ENCODE measurements at regions not wholly inside any gene's neighbourhood (a gene's known extent, or its start where the extent isn't known, plus 50 kb on each side); places are given as distances from the start of the nearest gene placed in this dataset.

DNA sequence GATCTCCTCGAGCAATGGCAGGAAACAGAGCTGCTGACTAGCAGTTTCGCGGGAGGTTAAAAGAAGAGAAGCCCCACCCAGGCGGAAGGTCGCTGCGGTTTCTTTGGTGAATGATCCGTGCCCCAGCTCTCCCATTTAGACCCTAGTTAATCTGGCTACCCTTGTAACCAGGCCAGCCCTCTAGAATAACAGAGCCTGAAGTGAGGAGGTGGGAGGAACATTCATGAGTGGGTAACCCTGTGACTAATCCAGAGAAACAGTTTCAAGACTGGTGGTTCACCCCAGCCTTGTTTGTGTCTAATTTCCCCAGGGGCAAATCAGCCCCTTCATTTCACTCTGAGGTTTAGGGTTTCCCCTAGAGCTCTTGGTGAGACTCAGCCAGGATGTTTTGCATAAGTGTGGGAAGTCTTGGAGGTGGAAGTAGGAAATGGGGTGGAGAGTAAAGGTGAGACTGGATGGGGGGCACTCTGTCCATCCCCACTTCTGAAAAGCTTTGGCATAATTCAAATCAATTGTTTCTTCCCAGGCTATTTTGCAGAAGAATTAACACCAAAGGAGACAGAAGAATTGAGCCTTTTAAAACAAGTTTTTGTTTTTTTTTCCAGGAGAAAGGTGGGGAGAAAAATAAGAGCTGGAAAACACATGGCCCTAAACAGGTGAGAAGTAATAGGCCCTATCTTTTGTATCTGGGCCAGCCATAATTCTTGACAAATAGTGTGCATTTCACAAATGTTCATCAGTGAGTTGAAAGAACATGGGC, 303.1 kb downstream of the RPLP1 start:
- DNase-seq (ENCODE audit: extremely low spot score in 2 of 2) = peak in 1 of 2 donors; percentile 67
- H3K27ac ChIP-seq = no peak overlapping the region
- H3K36me3 ChIP-seq = no peaks in the 10 kb centered on the region
- H3K9me3 ChIP-seq = no peaks in the 10 kb centered on the region
- peaks cover 17% of the 10 kb centered on the region for H3K4me1 ChIP-seq
- no peaks in the 10 kb centered on the region for H3K27me3 ChIP-seq
- intact Hi-C loops (cut with DNase I) = no loop called here
- no peak for TF ChIP-seq POLR2A (IDR thresholded peaks at IDR 0.05)
- TF ChIP-seq, protein P1, sequence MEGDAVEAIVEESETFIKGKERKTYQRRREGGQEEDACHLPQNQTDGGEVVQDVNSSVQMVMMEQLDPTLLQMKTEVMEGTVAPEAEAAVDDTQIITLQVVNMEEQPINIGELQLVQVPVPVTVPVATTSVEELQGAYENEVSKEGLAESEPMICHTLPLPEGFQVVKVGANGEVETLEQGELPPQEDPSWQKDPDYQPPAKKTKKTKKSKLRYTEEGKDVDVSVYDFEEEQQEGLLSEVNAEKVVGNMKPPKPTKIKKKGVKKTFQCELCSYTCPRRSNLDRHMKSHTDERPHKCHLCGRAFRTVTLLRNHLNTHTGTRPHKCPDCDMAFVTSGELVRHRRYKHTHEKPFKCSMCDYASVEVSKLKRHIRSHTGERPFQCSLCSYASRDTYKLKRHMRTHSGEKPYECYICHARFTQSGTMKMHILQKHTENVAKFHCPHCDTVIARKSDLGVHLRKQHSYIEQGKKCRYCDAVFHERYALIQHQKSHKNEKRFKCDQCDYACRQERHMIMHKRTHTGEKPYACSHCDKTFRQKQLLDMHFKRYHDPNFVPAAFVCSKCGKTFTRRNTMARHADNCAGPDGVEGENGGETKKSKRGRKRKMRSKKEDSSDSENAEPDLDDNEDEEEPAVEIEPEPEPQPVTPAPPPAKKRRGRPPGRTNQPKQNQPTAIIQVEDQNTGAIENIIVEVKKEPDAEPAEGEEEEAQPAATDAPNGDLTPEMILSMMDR (IDR thresholded peaks at IDR 0.05) = no peak
- no peak for TF ChIP-seq POLR2AphosphoS5 (IDR thresholded peaks at IDR 0.05; ENCODE audit: insufficient read depth in 1 of 2, low read depth in 1 of 2)
- H3K4me3 ChIP-seq = no peak overlapping the region

DNA sequence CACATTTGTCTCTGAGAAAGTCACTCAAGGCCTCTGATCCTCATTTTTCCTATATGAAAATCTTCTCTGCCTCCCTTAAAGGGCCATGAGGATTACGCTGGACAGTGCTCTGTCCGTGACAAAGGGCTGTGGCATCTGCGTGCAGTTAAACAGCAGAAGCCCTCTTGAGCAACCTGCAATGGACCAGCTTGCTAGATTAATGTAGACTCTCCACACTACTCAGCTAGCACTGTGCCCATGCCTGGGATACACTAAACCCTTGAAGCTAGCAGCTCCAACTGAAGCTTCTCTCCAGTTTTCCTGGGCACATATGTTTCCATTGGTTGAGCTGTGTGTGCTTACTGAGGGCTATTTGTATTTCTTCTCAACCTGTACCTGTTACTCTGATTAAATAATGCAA, 303.8 kb downstream of the RPLP1 start:
- Histone ChIP-seq H3K9me3 (no peaks in the 10 kb centered on the region), H3K4me1 (peaks cover 17% of the 10 kb centered on the region)
- TF ChIP-seq POLR2A (IDR thresholded peaks at IDR 0.05) = no peak
- TF ChIP-seq, protein P1 (IDR thresholded peaks at IDR 0.05) = no peak
- TF ChIP-seq POLR2AphosphoS5 (IDR thresholded peaks at IDR 0.05; ENCODE audit: insufficient read depth in 1 of 2, low read depth in 1 of 2) = no peak

DNA sequence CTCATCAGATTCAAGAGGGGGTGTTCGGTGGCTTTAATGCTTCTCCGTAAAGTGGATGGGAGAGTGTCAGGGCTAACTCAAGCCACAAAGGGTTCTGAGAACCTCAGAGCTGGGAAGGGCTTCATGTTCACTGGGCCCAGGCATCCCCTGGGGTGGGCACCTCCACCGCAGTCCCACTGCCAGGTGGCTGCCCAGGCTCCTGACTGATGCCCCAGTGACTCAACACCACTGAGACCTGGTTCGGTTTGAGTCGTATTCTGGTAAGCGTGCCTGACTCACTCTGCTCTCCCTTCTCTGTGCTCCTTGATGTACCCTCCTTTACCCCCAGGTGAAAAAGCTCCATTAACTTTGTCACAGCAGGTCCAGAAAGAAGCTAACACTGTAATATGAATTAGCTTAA, 304.6 kb downstream of the RPLP1 start:
- Histone ChIP-seq H3K4me3 (no peak overlapping the region), H3K9me3 (no peaks in the 10 kb centered on the region), H3K27me3 (no peaks in the 10 kb centered on the region), H3K36me3 (no peaks in the 10 kb centered on the region), H3K4me1 (peaks cover 17% of the 10 kb centered on the region), H3K27ac (no peak overlapping the region)
- DNase-seq (ENCODE audit: extremely low spot score in 2 of 2) = no peak
- no peak for TF ChIP-seq POLR2AphosphoS5 (IDR thresholded peaks at IDR 0.05; ENCODE audit: insufficient read depth in 1 of 2, low read depth in 1 of 2)
- intact Hi-C loops (cut with DNase I) = no loop called here

More for the DNA sequence above, 303.8 kb downstream of the RPLP1 start:
- no peak overlapping the region for H3K27ac ChIP-seq
- peak in 1 of 2 donors; percentile 70 for DNase-seq (ENCODE audit: extremely low spot score in 2 of 2)
- H3K27me3 ChIP-seq = no peaks in the 10 kb centered on the region
- H3K36me3 ChIP-seq = no peaks in the 10 kb centered on the region
- intact Hi-C loops (cut with DNase I) = no loop called here
- H3K4me3 ChIP-seq = no peak overlapping the region

DNA sequence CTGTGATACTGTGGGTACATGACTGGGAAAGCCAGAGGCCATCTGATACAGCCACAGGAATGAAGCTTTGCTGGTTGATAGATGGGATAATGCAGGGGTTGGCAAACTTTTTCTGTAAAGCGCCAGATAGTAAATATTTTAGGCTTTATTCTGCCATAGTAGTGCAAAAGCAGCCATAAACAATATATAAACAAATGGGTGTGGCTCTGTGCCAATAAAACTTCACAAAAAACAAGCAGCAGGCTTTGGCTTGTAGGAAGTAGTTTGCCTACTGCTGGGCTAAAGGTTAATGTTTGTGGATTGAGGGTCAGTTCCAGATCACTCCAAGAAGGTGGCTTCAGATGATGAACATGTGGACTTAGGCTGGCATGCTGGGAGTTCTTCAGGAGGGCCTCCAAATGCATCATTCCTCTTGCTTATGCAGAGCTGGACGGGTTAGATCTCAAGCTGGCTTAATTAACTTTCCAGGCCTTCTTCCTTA, 305.7 kb downstream of the RPLP1 start:
- no peaks in the 10 kb centered on the region for H3K36me3 ChIP-seq
- H3K27ac ChIP-seq = no peak overlapping the region
- no peaks in the 10 kb centered on the region for H3K9me3 ChIP-seq
- no peaks in the 10 kb centered on the region for H3K27me3 ChIP-seq
- intact Hi-C loops (cut with DNase I) = no loop called here
- H3K4me3 ChIP-seq = no peak overlapping the region
- TF ChIP-seq POLR2A (IDR thresholded peaks at IDR 0.05) = no peak
- TF ChIP-seq, protein P1 (IDR thresholded peaks at IDR 0.05) = no peak
- no peak for TF ChIP-seq POLR2AphosphoS5 (IDR thresholded peaks at IDR 0.05; ENCODE audit: insufficient read depth in 1 of 2, low read depth in 1 of 2)
- peak in 1 of 2 donors; percentile 81 for DNase-seq (ENCODE audit: extremely low spot score in 2 of 2)
- H3K4me1 ChIP-seq = peaks cover 17% of the 10 kb centered on the region

DNA sequence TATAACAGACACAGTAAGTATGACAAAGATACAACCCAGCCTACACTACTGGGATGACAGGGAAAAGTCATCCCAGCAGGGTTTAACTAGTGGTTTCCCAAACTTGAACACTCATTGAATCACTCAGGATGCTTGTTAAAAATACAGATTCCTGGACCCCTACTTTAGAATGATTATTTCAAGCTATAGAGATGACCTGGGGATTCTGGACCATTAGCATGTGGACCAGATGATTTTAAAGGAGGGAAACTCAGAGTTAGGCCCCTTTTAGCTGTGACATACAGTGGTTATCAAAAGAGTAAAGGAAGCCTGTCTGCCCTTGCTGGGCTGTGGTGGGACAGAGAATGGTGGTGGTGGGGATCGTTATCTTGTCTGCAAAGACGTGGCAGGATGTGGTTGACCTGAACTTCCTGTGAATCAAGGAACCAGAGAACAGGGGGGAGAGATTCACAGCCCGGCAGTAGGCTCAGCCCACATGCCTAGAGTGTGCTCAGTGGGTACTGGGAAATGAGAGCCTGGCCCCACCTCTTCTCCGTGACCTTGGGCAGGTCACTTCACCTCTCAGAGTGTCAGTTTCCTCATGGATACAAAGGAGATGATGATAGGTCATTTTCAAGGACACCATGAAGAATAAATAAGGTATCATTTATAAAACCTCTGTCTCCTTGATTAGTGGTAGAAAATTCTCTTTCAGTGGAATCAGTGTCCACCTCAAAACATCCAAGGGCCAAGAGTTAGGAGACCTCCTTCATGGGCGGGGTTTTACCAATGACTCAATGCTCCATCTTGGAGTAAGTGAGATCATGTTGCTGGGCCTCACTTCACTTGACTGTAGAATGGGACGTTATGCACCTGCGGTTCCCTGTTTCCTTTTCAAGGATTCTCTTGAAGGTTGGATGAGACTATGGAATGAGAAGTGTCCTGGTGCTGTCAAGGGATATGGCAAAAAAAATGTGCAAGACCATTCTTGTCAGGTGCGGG, 306.5 kb downstream of the RPLP1 start:
- H3K9me3 ChIP-seq = no peaks in the 10 kb centered on the region
- DNase-seq (ENCODE audit: extremely low spot score in 2 of 2) = peak in 1 of 2 donors; percentile 64
- H3K36me3 ChIP-seq = no peaks in the 10 kb centered on the region
- H3K4me3 ChIP-seq = no peak overlapping the region
- no peaks in the 10 kb centered on the region for H3K27me3 ChIP-seq
- H3K4me1 ChIP-seq = peaks cover 17% of the 10 kb centered on the region
- intact Hi-C loops (cut with DNase I) = no loop called here
- H3K27ac ChIP-seq = no peak overlapping the region
- TF ChIP-seq, protein P1 (IDR thresholded peaks at IDR 0.05) = no peak
- TF ChIP-seq POLR2A (IDR thresholded peaks at IDR 0.05) (no peak), POLR2AphosphoS5 (IDR thresholded peaks at IDR 0.05; ENCODE audit: insufficient read depth in 1 of 2, low read depth in 1 of 2) (no peak)

Measured in vagina (tissue), 2 donors.